ENCODE measurements at regions not wholly inside any gene's neighbourhood (a gene's known extent, or its start where the extent isn't known, plus 50 kb on each side); places are given as distances from the start of the nearest gene placed in this dataset.

- peak; percentile 15 to 84 (median 58) for DNase-seq
- intact Hi-C loops (cut with DNase I): loop anchor here (2.0 to 5.0 kb wide), 2 partner anchors 277 to 391 kb away; no protein-coding TSS in a partner anchor
These were observed 78.8 kb upstream of the GAREM1 start for GRCh38 chr18:32549248-32550110.

GRCh38 chr18:32548688-32549087 lies 78.0 kb upstream of the GAREM1 start:
- no peak for DNase-seq
- intact Hi-C loops (cut with DNase I): no loop called here

- intact Hi-C loops (cut with DNase I): no loop called here
- no peak for DNase-seq
These were observed 74.9 kb upstream of the GAREM1 start for GRCh38 chr18:32545631-32546030.

GRCh38 chr18:32544088-32544487 lies 73.4 kb upstream of the GAREM1 start:
- intact Hi-C loops (cut with DNase I): no loop called here
- no peak for DNase-seq

- DNase-seq: peak in 1 of 42 donors; percentile 42
- intact Hi-C loops (cut with DNase I): no loop called here
These were observed 71.6 kb upstream of the GAREM1 start for GRCh38 chr18:32542221-32542798.

- DNase-seq: no peak
- intact Hi-C loops (cut with DNase I): loop anchor here (10.0 kb wide), 1 partner anchor 46 kb away; no protein-coding TSS in a partner anchor
These were observed 60.4 kb upstream of the GAREM1 start for GRCh38 chr18:32530947-32531651.

GRCh38 chr18:32529722-32530420 lies 59.2 kb upstream of the GAREM1 start:
- no peak for DNase-seq
- intact Hi-C loops (cut with DNase I): loop anchor here (10.0 kb wide), 1 partner anchor 45 kb away; no protein-coding TSS in a partner anchor

GRCh38 chr18:32520771-32521170 lies 50.1 kb upstream of the GAREM1 start:
- intact Hi-C loops (cut with DNase I): no loop called here
- no peak for DNase-seq
